NCI-H1105 treated with DMSO at 0.1 percent for 48 hours (cell line): ENCODE measurements at regions not wholly inside any gene's neighbourhood (a gene's known extent, or its start where the extent isn't known, plus 50 kb on each side); places are given as distances from the start of the nearest gene placed in this dataset.
"Not testable (repeated sequence)": the region's sequence is repeated elsewhere in the genome, so short reads cannot be mapped to it uniquely, and the experiment has no call there.

Experiments used
- DNase-seq: peaks from one replicate; lab custom pipeline; 2025; lab: John Stamatoyannopoulos, UW

DNA sequence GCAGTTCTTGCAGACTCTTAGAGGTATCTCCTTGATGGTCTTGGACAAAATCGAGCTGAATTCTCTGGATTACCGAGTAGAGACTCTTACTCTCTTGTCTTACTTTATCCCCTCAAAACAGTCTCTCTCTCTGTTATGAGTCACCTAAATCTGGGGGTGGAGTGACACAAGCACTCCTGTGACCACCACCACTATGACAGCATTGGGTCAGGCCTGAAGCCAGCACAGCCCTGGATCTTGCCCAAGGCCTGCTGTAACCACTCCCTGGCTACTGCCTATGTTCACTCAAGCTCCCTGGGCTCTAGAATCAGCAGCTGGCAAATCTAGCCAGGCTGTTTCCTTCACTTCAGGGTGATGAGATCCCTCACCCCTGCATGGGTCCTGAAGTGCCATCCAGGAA is 662.5 kb downstream of the LUZP2 start:
- DNase-seq = no peak

DNA sequence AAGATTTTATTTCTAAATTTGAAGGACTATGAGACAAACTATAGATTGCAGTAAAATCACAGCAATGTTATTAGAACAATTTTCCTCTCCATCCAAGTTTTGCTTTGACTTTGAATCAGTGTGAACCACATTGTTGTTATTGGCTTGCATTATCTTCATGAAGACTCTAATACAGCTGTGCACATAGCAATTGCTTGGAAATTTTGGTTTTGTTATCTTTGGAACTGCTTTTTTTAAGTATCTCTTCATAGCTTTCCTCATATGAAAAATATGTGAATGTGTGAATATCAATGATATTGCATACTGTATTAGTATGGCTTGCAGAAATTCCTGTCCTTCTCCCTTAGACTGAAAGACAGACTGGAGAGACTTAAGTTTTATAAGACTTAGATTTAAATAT is 666.6 kb downstream of the LUZP2 start:
- DNase-seq = no peak

DNA sequence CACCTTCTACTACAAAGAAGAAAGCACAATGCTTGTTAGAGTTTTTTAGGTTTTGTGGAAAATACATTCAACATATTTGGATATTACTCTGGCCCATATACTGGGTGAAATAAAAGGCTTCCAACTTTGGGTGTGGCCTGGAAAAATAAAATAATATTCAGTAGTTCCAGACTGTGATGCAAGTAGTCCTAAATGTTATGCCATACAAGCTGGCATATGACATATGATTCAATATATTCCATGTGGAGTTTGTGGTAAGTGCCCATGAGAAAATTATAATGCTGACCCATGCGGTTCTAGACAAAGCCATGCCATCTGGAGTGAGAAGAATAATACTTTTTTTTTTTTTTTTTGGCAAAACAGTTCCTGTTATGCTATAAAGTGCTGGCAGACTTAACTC is 683.3 kb downstream of the LUZP2 start:
- no peak for DNase-seq

DNA sequence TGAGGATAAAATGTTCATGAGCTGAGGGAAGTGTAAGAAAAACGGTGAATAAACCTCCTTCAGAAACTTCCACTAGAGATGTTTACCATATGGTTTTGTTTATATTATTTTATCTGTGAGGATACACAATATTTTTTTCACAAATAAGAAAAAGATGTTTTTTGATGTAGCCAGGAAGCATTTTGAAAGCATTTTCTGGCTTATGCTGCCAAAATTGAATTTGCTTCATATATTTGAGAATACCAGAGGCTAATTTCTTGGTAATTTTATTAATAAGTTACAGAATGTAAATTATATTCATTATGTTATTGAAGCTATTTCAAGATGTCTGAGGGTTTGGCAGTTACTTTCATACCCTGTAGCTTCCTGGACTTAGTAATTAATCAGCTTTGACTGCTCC is 686.6 kb downstream of the LUZP2 start:
- DNase-seq = no peak

DNA sequence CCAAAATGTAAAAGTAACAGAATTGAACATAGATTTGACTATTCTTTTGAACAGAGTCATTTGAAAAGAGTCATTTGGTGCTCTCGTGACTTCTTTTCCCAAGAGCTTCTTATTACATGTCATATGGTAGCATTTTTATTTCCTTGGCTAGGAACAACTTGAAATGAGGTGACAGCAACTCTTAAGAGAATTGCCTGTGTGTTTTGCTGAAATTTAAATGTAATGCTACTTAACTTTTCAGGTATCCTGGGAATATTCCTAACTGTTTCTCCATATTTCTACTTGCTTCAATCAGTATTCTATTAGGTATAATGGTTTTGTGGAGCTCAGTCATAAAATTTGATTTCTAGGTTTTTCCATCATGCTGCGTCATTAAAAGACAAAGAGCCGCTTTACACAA is 700.7 kb downstream of the LUZP2 start:
- no peak for DNase-seq

DNA sequence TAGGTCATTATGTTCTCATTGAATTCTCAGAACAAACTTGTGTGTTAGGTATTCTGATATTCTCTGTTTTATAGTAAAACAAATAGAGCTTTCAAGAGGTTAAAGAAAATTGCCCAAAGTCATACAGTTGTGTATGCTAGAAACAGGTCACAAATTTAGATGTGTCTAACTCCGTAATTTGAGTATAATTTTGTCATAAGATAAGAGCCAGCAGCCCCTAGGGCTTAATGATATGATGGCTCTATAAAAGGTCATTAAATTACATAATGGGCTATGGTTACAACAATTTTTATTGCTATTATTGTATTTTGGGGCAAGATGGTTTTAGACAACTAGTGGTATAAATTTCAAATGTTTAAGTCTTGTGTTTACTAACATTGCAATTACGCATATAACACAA is 701.9 kb downstream of the LUZP2 start:
- DNase-seq = no peak

DNA sequence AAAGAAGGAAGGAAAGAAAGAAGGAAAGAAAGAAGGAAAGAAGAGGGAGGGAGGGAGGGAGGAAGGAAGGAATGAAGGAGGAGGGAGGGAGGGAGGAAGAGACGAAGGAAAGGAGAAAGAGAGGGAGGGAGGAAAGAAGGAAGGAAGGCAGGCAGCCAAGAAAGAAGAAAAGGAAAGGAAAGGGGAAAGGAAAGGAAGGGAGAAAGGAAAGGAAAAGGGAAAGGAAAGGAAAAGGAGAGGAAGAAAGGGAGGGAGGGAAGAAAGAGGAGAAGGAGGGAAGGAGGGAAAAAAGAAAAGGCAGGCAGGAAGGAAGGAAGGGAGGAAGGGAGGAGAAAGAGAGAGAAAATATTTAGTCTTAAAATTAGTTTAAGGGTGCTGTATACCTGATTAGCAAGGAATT is 704.1 kb downstream of the LUZP2 start:
- DNase-seq = no peak

DNA sequence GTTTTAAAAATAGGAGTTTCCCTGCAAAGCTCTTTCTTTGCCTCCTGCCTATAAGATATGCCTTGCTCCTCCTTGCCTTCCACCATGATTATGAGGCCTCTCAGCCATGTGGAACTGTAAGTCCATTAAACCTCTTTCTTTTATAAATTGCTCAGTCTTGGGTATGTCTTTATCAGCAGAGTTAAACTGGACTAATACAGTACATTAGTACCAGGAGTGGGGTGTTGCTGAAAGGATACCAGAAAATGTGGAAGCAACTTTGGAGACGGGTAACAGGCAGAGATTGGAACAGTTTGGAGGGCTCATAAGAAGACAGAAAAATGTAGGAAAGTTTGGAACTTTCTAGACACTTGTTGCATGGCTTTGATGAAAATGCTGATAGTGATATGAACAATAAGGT is 709.9 kb downstream of the LUZP2 start:
- DNase-seq = no peak

DNA sequence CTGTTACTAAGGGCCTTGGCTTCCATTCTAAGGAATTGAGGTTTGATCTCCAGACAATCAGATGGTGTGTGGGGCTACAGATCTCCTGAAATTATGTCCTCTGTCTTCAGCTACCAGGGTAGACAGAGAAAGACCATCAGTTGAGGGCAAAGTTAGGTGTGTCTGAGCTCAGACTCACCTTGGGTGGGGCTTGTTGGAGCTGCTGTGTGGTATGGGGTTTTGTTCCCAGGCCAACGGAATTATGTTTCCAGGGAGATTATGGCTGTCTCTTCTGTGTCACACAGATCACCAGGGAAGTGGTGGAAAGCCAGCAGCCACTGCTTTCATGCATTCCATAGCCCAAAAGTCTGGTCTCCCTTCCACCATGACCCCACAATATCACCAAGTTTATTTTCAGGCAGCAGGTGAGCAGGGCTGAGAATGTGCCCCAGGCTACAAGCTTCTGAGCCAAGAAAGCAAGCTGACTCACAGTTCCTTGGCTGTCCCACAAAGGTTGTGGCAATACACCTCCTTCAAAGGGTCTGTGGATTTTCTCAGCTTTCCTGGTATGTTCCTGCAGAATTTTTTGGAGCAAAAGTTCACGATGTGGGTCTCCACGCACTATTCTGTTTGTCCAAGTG is 714.9 kb downstream of the LUZP2 start:
- DNase-seq = no peak

DNA sequence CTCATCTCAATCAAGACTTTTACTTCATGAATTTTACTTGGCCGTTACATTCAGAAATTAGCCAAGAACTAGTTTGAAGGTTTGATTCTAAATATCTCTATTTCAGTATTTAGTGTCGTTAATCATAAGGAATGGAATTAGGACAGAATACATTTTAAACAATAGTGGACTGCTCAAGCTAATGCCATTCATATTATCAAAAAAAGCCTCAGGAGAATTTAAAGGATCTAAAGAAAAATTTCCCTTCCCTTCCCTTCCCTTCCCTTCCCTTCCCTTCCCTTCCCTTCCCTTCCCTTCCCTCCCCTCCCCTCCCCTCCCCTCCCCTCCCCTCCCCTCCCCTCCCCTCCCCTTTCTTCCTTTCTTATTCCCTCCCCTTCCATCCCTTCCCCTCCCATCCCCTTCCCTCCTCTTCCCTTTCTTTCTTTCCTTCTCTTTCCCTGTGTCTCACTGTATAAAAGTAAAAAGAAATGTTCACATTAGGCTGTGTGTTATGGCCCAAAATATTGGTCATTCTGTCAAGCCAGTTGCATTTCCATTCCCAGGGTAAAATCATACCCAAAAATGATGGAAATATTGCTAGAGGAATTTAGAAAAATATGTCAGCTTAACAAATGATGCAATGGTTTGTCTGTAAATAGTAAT is 717.8 kb downstream of the LUZP2 start:
- DNase-seq = no peak

DNA sequence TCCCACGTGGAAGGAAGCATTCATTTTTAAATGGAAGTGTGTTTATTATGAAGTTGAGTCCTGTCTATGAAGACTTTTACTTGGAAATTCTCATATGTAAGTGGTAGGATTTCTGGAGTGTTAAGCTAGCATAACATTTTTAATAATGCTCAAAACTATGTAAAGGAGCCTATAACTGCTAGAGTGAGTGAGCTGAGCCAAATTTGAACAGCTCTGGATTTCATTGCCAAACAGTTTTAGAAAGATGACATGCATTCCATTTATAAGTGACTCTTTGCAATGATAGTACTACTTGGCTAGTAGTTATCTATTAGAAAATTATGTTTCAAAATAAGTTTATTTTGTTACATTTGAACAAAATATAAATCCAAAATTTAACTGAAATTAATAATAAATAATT is 721.2 kb downstream of the LUZP2 start:
- no peak for DNase-seq

DNA sequence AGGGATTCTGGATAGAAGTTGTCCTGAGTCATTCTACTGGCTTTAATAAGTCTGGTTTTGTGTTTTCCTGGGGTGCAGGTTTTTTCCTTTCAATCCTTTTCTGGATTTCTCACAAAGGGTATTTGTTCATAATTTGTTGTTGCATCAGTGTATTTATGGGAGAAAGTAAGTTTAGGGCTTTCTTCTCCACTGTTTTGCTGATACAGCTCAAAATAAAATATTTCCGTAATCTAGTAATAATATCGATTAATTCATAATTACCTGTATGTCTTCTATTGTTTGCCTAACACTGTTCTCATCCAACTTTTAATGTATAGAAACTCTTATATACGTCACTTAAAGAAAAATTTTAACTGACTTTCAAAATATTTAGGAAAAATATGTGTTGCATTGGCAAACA is 728.2 kb downstream of the LUZP2 start:
- no peak for DNase-seq

DNA sequence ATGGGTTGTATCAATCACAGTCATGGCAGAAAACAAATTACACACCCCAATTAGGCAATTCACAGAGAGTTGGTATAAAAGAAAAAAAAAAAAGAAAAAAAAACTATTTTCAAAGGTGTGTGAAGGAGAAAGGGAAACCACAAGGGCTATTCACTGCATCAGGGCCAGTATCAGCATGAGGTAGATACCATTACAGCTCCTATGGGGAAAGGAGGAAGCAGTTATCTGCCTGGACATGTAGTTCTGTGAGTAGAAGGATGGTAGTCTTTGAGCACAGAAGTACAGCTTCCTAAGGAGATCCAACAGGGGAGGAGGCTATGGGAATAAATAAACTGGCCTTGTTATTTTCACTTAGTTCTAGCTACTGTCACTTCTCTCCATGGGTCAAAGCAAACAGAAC is 746.1 kb downstream of the LUZP2 start:
- DNase-seq = no peak

DNA sequence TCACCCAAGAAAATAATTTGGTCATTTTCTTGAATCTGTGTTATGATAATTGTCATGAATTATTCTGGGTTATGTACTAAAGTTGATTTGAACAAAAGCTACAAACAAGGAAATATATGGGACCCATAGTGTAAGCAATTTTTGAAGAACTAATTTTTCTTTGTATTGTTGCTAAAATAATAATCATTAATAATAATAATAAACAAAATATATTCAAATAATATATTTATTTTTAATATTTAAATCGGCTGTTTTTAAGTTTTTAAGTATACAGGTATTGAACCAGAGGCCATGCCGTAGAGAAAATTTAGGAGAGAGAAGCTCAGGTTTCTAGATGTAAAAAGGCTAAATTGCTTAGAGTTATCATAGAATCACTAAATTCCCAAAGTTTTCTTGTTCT is 747.3 kb downstream of the LUZP2 start:
- DNase-seq = no peak

DNA sequence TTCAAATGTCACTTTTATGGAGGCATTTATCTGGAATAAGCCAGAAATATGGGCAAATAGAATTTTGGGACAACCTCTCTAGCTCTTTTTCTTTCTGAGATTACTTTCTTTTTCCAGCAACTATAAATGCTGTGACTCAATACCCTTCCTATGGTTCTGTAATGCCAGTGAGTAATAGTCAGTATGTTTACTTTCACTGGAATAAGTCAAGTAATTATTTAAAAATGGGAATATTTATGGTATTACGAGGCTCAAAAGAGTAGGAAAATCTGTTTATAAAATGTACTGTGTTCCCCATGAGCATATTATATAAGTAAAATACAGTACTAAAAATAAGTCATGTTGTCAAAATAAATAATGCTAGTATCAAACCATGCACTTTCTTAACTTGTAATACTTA is 750.5 kb downstream of the LUZP2 start:
- no peak for DNase-seq

DNA sequence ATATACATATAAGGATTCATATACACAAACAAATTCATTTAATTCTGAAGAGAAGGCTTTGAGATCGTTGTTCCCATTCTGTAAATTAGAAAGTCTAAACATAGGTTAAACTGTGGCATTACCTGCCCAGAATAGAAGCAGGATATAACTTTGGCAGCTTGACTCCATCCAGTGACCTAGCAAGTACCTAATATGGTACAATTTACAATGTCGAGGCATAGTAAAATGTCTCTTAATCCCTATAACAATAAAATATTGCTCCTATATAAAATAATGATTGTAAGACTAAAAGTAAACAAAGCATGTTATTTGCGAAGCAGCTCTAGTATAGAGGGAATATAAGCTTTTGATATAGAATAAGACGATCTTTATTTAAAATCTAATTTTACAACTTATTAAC is 756.0 kb downstream of the LUZP2 start:
- no peak for DNase-seq

DNA sequence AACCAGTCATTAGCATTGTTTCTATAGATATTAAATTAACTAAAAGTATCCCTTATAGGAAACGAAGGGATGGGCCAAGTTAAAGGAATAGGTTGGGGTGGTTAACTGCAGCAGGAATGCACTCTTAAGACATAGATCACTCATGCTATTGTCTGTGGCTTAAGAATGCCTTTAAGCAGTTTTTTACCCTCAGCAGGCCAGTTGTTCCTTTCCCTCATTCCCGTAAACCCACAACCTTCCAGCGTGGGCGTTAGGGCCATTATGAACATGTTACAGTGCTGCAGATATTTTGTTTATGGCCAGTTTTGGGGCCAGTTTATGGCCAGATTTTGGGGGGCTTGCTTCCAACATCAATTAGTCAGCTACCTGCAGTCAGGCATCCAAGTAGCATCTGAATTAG is 767.0 kb downstream of the LUZP2 start:
- not testable (repeated sequence) for DNase-seq

DNA sequence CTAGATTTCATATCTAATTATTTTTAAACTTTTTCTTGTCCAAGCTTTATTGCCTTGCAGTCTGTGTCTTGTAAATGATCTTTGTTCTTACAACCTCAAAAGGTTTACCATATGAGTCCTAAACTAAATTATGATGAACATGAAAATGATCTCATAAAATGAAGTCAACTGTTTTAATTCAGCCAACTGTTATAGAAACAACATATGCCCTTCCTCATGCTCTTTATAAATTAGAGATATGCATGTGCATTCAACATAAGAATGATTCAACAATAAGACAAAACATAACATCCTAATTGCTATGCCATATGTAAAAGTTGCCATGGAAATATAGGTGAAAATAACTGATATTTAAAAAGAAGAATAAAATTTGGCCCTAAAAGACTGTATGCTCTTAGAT is 774.4 kb downstream of the LUZP2 start:
- no peak for DNase-seq

DNA sequence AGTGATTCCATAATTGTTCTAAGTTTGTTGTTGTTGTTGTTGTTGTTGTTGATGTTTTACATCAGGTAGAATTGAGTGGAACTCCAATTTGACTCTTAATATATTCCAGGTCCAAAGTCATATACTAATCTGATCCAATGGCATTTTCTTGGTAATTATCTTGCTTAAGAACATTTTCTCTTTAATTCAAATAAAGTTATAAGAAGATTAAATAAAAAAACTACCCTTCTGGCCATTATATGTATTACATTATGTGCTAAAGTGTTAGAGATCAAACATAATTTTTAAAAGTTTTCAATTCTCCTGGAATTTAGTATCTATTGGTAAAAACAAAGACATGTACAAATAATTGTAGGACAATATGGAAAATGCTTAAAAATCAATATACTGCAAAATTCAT is 775.4 kb downstream of the LUZP2 start:
- no peak for DNase-seq

DNA sequence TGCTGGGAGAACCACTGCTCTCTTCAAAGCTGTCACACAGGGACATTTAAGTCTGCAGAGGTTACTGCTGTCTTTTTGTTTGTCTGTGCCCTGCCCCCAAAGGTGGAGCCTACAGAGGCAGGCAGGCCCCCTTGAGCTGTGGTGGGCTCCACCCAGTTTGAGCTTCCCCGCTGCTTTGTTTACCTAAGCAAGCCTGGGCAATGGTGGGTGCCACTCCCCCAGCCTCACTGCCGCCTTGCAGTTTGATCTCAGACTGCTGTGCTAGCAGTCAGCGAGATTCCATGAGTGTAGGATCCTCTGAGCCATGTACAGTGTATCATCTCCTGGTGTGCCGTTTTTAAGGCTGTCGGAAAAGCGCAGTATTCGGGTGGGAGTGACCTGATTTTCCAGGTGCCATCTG is 784.0 kb downstream of the LUZP2 start:
- DNase-seq = not testable (repeated sequence)

DNA sequence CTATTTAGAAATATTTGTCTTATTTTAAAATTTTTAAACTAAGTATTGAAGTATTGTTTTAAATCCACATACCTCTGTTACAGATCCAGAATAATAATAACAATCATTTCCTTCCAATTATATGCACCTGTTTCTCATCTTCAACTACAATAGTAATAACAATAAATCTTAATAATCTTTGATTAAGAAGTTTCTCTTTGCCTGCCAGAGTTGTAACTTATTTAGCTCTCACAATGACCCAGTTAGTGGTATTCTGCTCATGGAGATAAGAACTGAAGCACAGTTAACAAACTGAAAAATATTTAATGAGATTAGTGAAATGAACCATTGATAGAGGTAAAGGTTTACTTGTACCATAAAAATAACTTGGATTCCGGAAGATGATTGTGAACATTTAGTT is 796.3 kb downstream of the LUZP2 start:
- DNase-seq = no peak

DNA sequence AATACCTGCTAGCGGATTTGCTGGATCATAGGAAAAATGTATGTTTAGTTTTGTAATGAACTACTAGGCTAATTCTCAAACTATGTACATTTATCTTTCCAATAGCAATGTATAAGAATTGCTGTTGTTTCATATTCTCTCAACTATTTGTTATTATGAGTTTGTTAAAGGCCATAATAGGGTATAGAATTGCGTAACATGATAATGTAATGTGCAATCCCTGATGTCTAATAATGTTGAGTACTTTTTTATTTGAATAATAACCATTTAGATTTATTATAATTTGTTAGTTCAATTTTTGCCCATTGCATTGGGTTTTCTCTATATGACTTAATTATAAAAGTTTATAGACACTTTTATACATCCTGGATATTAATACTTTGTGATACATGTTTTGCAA is 801.6 kb downstream of the LUZP2 start:
- no peak for DNase-seq

DNA sequence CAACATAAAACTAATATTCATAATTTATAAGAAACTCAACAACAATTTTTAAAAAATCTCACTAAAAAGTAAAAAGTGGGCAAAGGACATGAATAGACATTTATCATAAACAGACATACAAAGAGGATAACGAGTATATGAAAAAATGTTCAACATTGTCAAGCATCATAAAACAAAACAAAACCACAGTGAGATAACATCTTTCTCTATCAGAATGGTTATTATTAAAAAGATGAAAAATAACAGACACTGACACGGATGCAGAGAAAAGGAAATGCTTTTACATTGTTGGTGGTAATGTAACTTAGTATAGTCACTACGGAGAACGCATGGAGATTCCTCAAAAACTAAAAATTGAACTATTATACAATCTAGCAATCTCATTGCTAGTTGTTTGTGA is 813.0 kb downstream of the LUZP2 start:
- no peak for DNase-seq

DNA sequence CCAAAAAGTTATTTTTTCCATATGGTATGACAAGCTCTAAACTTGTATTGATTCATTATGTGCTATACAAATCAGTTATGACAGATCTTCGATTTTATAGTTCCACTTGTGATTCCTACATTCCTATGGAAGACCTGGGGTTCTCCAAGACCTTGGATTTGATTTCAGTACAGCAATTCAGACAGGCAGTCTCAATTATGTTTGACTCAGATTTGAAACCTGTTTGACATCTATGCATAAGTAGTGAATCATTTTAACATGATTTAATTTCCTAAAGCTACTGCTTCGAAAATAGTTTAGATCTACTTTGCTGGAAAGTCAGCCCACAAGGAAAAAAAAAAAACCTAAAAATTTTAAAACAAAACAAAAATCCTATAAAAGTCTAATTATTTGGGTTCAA is 820.4 kb downstream of the LUZP2 start:
- no peak for DNase-seq
